ENCODE measurements at regions not wholly inside any gene's neighbourhood (a gene's known extent, or its start where the extent isn't known, plus 50 kb on each side); places are given as distances from the start of the nearest gene placed in this dataset.

DNA sequence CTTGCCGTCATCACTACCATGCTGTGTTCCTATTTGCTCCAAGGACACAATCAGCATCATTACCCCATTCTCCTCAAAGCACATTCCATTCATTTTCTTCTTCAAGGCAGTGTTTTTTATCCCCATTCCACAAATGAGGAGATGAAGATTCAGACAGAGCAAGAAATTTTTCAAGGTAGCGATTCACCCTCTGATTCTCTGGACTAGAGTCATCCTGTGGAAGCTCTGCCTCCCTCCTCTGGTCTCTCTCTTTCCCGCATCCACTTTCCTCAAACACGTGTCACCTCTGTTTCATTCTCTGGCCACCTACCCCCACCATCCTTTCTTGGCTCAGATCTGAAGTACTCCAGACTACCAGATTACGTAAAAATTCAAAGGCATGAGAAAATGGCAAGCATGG, 297.9 kb downstream of the SOX11 start:
- Histone ChIP-seq H3K27me3 (ENCODE audit: control insufficient read depth in 1 of 2, insufficient read depth in 2 of 2, low read length in 2 of 2) (peaks cover 0 to 3% of the 10 kb centered on the region in 2 experiments; a peak in 1 of 5 replicates), H3K27ac (ENCODE audit: extremely low read length, insufficient read depth, low read length) (no peak overlapping the region), H4K20me1 (ENCODE audit: insufficient read depth, low read length) (no peaks in the 10 kb centered on the region), H3K4me1 (ENCODE audit: insufficient read depth, low read length) (no peaks in the 10 kb centered on the region), H3K9ac (ENCODE audit: insufficient read depth, low read depth, low read length) (no peak overlapping the region), H3K4me2 (ENCODE audit: low read depth, low read length) (no peak overlapping the region), H2AFZ (ENCODE audit: low read length) (no peak overlapping the region), H3K36me3 (replicated peaks in 1 of 2; ENCODE audit: control insufficient read depth in 1 of 2, insufficient read depth in 2 of 2, low read length in 2 of 2) (no peaks in the 10 kb centered on the region), H3K9me3 (ENCODE audit: low read length) (peaks cover 6% of the 10 kb centered on the region; the same call in 1 of the 2 replicates), H3K79me2 (ENCODE audit: insufficient read depth, low read length) (no peaks in the 10 kb centered on the region), H3K4me3 (replicated peaks in 1 of 3; ENCODE audit: insufficient read depth in 1 of 3, low read depth in 2 of 3, low read length in 3 of 3) (no peak overlapping the region)
- ATAC-seq (no peak), DNase-seq (ENCODE audit: low spot score) (no peak), FAIRE-seq (no peak)
- BruUV-seq (replicated peaks) = no TSS peak
- in situ Hi-C loops (cut with HindIII; ENCODE audit: extremely low pct_ligation_motif_present, low pct_unique_long_range_greater_than_20kb) (no loop called here), intact Hi-C loops (cut with micrococcal nuclease; ENCODE audit: unreplicated experiment) (no loop called here)
- ChIA-PET CTCF (ENCODE audit: low intra/inter-chr PET ratio, low total read pairs) (no interaction called here), POLR2A (no interaction called here)
- TF ChIP-seq ARHGAP35 (CRISPR knock-in tag; IDR thresholded peaks at IDR 0.05; ENCODE audit: borderline replicate concordance) (no peak), ZNF234 (CRISPR knock-in tag; conservative IDR thresholded peaks at IDR 0.05) (no peak), THAP7 (CRISPR knock-in tag; IDR thresholded peaks at IDR 0.05) (no peak), ZNF773 (CRISPR knock-in tag; IDR thresholded peaks at IDR 0.05; ENCODE audit: borderline replicate concordance) (no peak), JDP2 (CRISPR knock-in tag; IDR thresholded peaks at IDR 0.05; ENCODE audit: borderline replicate concordance) (no peak), POLR2G (IDR thresholded peaks at IDR 0.05; ENCODE audit: low read depth, low read length) (no peak), ZBTB7B (CRISPR knock-in tag; IDR thresholded peaks at IDR 0.05) (no peak), ZNF749 (CRISPR knock-in tag; IDR thresholded peaks at IDR 0.05; ENCODE audit: borderline replicate concordance) (no peak), TCF7L2 (IDR thresholded peaks at IDR 0.05; ENCODE audit: low read depth, low read length) (no peak), SP1 (IDR thresholded peaks at IDR 0.05) (no peak), SP1 (CRISPR knock-in tag; IDR thresholded peaks at IDR 0.05) (no peak), PRDM10 (CRISPR knock-in tag; IDR thresholded peaks at IDR 0.05; ENCODE audit: low read depth) (no peak), TSC22D2 (CRISPR knock-in tag; IDR thresholded peaks at IDR 0.05; ENCODE audit: borderline replicate concordance) (no peak), RFXAP (CRISPR knock-in tag; IDR thresholded peaks at IDR 0.05; ENCODE audit: borderline replicate concordance) (no peak)
- TF ChIP-seq, protein P1, sequence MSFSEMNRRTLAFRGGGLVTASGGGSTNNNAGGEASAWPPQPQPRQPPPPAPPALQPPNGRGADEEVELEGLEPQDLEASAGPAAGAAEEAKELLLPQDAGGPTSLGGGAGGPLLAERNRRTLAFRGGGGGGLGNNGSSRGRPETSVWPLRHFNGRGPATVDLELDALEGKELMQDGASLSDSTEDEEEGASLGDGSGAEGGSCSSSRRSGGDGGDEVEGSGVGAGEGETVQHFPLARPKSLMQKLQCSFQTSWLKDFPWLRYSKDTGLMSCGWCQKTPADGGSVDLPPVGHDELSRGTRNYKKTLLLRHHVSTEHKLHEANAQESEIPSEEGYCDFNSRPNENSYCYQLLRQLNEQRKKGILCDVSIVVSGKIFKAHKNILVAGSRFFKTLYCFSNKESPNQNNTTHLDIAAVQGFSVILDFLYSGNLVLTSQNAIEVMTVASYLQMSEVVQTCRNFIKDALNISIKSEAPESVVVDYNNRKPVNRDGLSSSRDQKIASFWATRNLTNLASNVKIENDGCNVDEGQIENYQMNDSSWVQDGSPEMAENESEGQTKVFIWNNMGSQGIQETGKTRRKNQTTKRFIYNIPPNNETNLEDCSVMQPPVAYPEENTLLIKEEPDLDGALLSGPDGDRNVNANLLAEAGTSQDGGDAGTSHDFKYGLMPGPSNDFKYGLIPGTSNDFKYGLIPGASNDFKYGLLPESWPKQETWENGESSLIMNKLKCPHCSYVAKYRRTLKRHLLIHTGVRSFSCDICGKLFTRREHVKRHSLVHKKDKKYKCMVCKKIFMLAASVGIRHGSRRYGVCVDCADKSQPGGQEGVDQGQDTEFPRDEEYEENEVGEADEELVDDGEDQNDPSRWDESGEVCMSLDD (CRISPR knock-in tag; IDR thresholded peaks at IDR 0.05; ENCODE audit: borderline replicate concordance) = no peak
- 16% methylated on average over 5 of the region's 5 CpGs for WGBS (ENCODE audit: low lambda C conversion rate)

Data from HepG2 (cell line).